ENCODE measurements at regions not wholly inside any gene's neighbourhood (a gene's known extent, or its start where the extent isn't known, plus 50 kb on each side); places are given as distances from the start of the nearest gene placed in this dataset.
"Not testable (repeated sequence)": the region's sequence is repeated elsewhere in the genome, so short reads cannot be mapped to it uniquely, and the experiment has no call there.

DNA sequence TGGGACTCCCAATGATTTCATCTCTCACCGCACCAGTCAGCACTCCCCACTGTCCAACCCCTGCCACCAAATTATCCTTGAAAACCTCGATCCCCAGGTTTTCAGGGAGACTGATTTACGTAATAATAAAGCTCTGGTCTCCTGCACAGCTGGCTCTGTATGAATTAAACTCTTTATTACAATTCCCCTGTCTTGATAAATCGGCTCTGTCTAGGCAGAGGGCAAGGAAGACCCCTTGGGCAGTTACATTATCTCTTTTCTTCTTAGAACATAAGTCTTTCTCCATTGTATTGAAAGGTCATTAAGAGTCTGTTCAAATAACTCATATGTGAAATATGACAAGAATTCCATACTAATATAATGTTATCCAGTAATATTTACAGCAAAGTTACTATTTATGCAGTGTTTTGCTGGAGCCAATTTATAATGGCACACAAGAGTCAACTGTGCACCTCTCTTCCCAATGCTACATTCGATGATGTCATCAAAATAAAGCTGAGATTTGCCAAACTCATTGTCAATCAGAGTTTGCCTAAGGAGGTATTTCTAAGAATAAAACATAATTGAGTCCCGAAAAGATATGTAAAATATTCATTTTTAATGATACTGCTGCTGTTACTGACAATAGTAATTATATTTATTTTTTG, 1297.2 kb upstream of the LRRTM3 start:
- DNase-seq (ENCODE audit: low spot score): no peak
- no peak for TF ChIP-seq CTCF (IDR thresholded peaks at IDR 0.05; ENCODE audit: borderline replicate concordance, control extremely low read depth, extremely low read depth, insufficient read depth, missing control alignments)

GRCh38 chr10:65660006-65660405, 1265.8 kb upstream of the LRRTM3 start:
- DNase-seq (ENCODE audit: low spot score): no peak
- TF ChIP-seq CTCF (IDR thresholded peaks at IDR 0.05; ENCODE audit: borderline replicate concordance, control extremely low read depth, extremely low read depth, insufficient read depth, missing control alignments): no peak
- in situ Hi-C loops (cut with MboI; ENCODE audit: low sequenced_read_pairs, unreplicated experiment): no loop called here

More for the DNA sequence above, 1297.2 kb upstream of the LRRTM3 start:
- in situ Hi-C loops (cut with MboI; ENCODE audit: low sequenced_read_pairs, unreplicated experiment): no loop called here

- in situ Hi-C loops (cut with MboI; ENCODE audit: low sequenced_read_pairs, unreplicated experiment): no loop called here
- no peak for TF ChIP-seq CTCF (IDR thresholded peaks at IDR 0.05; ENCODE audit: borderline replicate concordance, control extremely low read depth, extremely low read depth, insufficient read depth, missing control alignments)
- DNase-seq (ENCODE audit: low spot score): no peak
Observed at GRCh38 chr10:65670087-65670486, 1255.7 kb upstream of the LRRTM3 start.

- DNase-seq (ENCODE audit: low spot score); in situ Hi-C loops (cut with MboI; ENCODE audit: low sequenced_read_pairs, unreplicated experiment): not testable (repeated sequence)
Observed at GRCh38 chr10:65670596-65670995, 1255.2 kb upstream of the LRRTM3 start.

GRCh38 chr10:65675236-65675635, 1250.6 kb upstream of the LRRTM3 start:
- in situ Hi-C loops (cut with MboI; ENCODE audit: low sequenced_read_pairs, unreplicated experiment): no loop called here
- no peak for TF ChIP-seq CTCF (IDR thresholded peaks at IDR 0.05; ENCODE audit: borderline replicate concordance, control extremely low read depth, extremely low read depth, insufficient read depth, missing control alignments)
- no peak for DNase-seq (ENCODE audit: low spot score)

DNA sequence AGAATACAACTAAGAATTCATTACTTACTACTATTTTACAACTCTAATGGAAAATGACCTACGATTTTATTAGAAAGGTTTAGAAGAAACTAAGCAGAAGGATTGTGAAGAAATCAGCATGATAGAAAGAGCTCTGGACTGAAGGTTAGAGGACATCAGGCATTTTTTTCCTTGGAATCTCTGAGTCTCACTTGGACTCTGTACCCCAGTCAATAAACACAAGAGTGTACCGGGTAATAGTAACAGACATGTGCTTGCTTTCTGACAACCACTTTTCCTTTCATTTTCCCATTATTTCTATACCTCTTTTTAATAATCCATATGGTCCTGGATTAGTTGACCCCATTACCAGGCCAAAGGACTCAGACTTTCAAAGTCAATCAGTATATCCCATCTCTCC, 1240.9 kb upstream of the LRRTM3 start:
- DNase-seq (ENCODE audit: low spot score): no peak
- no peak for TF ChIP-seq CTCF (IDR thresholded peaks at IDR 0.05; ENCODE audit: borderline replicate concordance, control extremely low read depth, extremely low read depth, insufficient read depth, missing control alignments)
- in situ Hi-C loops (cut with MboI; ENCODE audit: low sequenced_read_pairs, unreplicated experiment): no loop called here

- DNase-seq (ENCODE audit: low spot score): no peak
- TF ChIP-seq CTCF (IDR thresholded peaks at IDR 0.05; ENCODE audit: borderline replicate concordance, control extremely low read depth, extremely low read depth, insufficient read depth, missing control alignments): no peak
- in situ Hi-C loops (cut with MboI; ENCODE audit: low sequenced_read_pairs, unreplicated experiment): no loop called here
Observed at GRCh38 chr10:65701168-65701776, 1224.6 kb upstream of the LRRTM3 start.

All from GM13976 (cell line).